Endothelial cell of umbilical vein (primary cell): ENCODE measurements at regions not wholly inside any gene's neighbourhood (a gene's known extent, or its start where the extent isn't known, plus 50 kb on each side); places are given as distances from the start of the nearest gene placed in this dataset.

ENCODE experiments used
- EZH2 ChIP-seq: IDR thresholded peaks from 2 replicates; pipeline ENCODE4 v1.6.1; 2012; ENCODE audit warnings: borderline replicate concordance, low read depth, mild to moderate bottlenecking, moderate library complexity, low read length, inconsistent platforms; ENCODE audit not compliant: severe bottlenecking
- POLR2A ChIP-seq: IDR thresholded peaks from 2 replicates; pipeline ENCODE4 v1.6.1; 2012; ENCODE audit warnings: low read depth, mild to moderate bottlenecking, control low read depth, low read length
- POLR2AphosphoS5 ChIP-seq: IDR thresholded peaks from 2 replicates; pipeline ENCODE4 v1.6.1; 2012; ENCODE audit warnings: low read depth, mild to moderate bottlenecking, control low read depth, low read length, moderate library complexity; ENCODE audit not compliant: insufficient read depth

DNA sequence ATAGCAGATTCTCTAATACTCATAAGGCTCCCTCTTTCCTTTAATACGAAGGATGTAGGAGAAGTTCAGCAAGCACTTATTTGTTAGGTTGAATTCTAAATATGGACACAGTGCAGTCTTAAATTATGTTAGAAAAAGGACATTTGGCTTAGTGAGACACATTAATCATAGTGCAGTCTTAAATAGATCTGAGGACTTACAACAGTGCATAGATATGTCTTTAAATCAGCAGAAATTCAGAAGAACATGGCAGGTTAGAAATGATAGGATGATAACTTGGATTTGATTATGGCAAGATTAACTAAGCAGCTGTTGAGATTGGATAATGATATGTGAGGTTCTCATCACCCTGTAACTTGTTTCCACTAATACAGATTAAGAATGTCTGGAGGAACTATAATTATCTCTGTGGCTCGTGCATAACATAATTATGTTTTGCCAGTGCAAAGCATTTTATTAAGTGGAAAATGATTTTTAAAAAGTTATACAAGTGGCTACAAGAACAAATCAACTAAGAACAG is 485.9 kb downstream of the USP25 start:
- TF ChIP-seq POLR2A: no peak
- TF ChIP-seq POLR2AphosphoS5: no peak
- TF ChIP-seq EZH2: no peak
